ENCODE measurements at regions not wholly inside any gene's neighbourhood (a gene's known extent, or its start where the extent isn't known, plus 50 kb on each side); places are given as distances from the start of the nearest gene placed in this dataset.

- no peak overlapping the region for H3K27ac ChIP-seq (ENCODE audit: extremely low read depth, low read depth, low read length)
- ATAC-seq (no peak), DNase-seq (ENCODE audit: extremely low read depth in 1 of 4, low spot score in 3 of 4) (no peak), FAIRE-seq (no peak)
- H2AFZ ChIP-seq (ENCODE audit: low read depth, low read length): no peak overlapping the region
- ChIA-PET POLR2A (no interaction called here), CTCF (ENCODE audit: low intra/inter-chr PET ratio) (no interaction called here)
- BruUV-seq (replicated peaks): no TSS peak
- no peaks in the 10 kb centered on the region for H3K9me3 ChIP-seq (replicated peaks; ENCODE audit: control insufficient read depth, insufficient read depth, low read depth, low read length)
- H4K20me1 ChIP-seq (replicated peaks; ENCODE audit: control insufficient read depth, insufficient read depth, low read length): no peaks in the 10 kb centered on the region
- H3K79me2 ChIP-seq (ENCODE audit: control insufficient read depth, insufficient read depth, low read length): no peaks in the 10 kb centered on the region
- 4% methylated on average over 7 of the region's 7 CpGs for WGBS (ENCODE audit: insufficient coverage, low coverage, missing lambda C conversion rate)
- intact Hi-C loops (cut with micrococcal nuclease): no loop called here
- H3K9me1 ChIP-seq (ENCODE audit: control insufficient read depth, insufficient read depth, low read length): no peaks in the 10 kb centered on the region
- H3K36me3 ChIP-seq (ENCODE audit: control insufficient read depth, insufficient read depth, low read length): no peaks in the 10 kb centered on the region
- peaks cover 0 to 7% of the 10 kb centered on the region in 2 experiments; a peak in 1 of 5 replicates for H3K4me1 ChIP-seq (replicated peaks in 1 of 2; ENCODE audit: control insufficient read depth in 2 of 2, insufficient read depth in 2 of 2, low read length in 2 of 2)
- in situ Hi-C loops (cut with MboI): no loop called here
- TF ChIP-seq MAFK (IDR thresholded peaks at IDR 0.05; ENCODE audit: low read length) (no peak), ZNF41 (CRISPR knock-in tag; conservative IDR thresholded peaks at IDR 0.05) (no peak), STAT6 (CRISPR knock-in tag; IDR thresholded peaks at IDR 0.05) (no peak), MECOM (CRISPR knock-in tag; IDR thresholded peaks at IDR 0.05) (no peak), SIN3A (IDR thresholded peaks at IDR 0.05; ENCODE audit: borderline replicate concordance in 2 of 2, control insufficient read depth in 1 of 2, low read depth in 2 of 2, low read length in 2 of 2) (no peak), MAZ (CRISPR knock-in tag; conservative IDR thresholded peaks at IDR 0.05 in 1 of 2, IDR thresholded peaks at IDR 0.05 in 1 of 2) (no peak), KDM1A (IDR thresholded peaks at IDR 0.05) (no peak)
- no peak overlapping the region for H3K4me2 ChIP-seq (ENCODE audit: insufficient read depth, low read length)
- H3K9ac ChIP-seq (ENCODE audit: insufficient read depth in 1 of 2, low read depth in 2 of 2, low read length in 2 of 2): no peak overlapping the region
- H3K4me3 ChIP-seq: no peak overlapping the region
- H3K27me3 ChIP-seq (ENCODE audit: control insufficient read depth in 2 of 2, insufficient read depth in 2 of 2, low read length in 2 of 2): peaks cover 4 to 63% of the 10 kb centered on the region in 2 experiments; a peak in 3 of 5 replicates
These were observed 259.2 kb upstream of the TLE3 start for GRCh38 chr15:70356919-70357318.
